SK-N-SH treated with all-trans-retinoic acid at 6 μM for 48 hours (cell line): ENCODE measurements at regions not wholly inside any gene's neighbourhood (a gene's known extent, or its start where the extent isn't known, plus 50 kb on each side); places are given as distances from the start of the nearest gene placed in this dataset.

ENCODE experiments used
- ARNTL ChIP-seq: fragments of 450-650 bp; formaldehyde crosslinking; IDR thresholded peaks from 2 replicates; pipeline ENCODE4 v1.5.0; 2020; ENCODE audit warnings: low read depth, mild to moderate bottlenecking, moderate library complexity, borderline replicate concordance
- CREB5 ChIP-seq: fragments of 250-450 bp; sonication (Bioruptor Pico); IDR thresholded peaks from 2 replicates; pipeline ENCODE4 v1.5.1; 2020; ENCODE audit warnings: low read depth, mild to moderate bottlenecking, moderate library complexity
- CSDC2 ChIP-seq: fragments of 250-450 bp; sonication (Bioruptor Pico); IDR thresholded peaks from 2 replicates; pipeline ENCODE4 v1.5.0; 2020; ENCODE audit warnings: mild to moderate bottlenecking, moderate library complexity
- ESRRG ChIP-seq: fragments of 250-450 bp; sonication (Bioruptor Pico); IDR thresholded peaks from 2 replicates; pipeline ENCODE4 v1.6.1; 2021; ENCODE audit warnings: mild to moderate bottlenecking
- RARB ChIP-seq: fragments of 250-450 bp; sonication (Bioruptor Pico); IDR thresholded peaks from 2 replicates; pipeline ENCODE4 v1.8.0; 2021; ENCODE audit warnings: mild to moderate bottlenecking, moderate library complexity
- TOX ChIP-seq: fragments of 250-450 bp; sonication (Bioruptor Pico); IDR thresholded peaks from 2 replicates; pipeline ENCODE4 v1.8.0; 2021; ENCODE audit warnings: mild to moderate bottlenecking, moderate library complexity, borderline replicate concordance
- ZFP30 ChIP-seq: fragments of 450-650 bp; formaldehyde crosslinking; IDR thresholded peaks from 2 replicates; pipeline ENCODE4 v1.5.0; 2022; ENCODE audit warnings: mild to moderate bottlenecking, moderate library complexity
- TF ChIP-seq, protein P1 (sequence below): fragments of 250-450 bp; sonication (Bioruptor Pico); IDR thresholded peaks from 2 replicates; pipeline ENCODE4 v1.8.0; 2020; ENCODE audit warnings: mild to moderate bottlenecking, moderate library complexity, borderline replicate concordance

- no peak for TF ChIP-seq CREB5 (CRISPR knock-in tag)
- TF ChIP-seq ZFP30 = no peak
- no peak for TF ChIP-seq TOX
- no peak for TF ChIP-seq RARB (CRISPR knock-in tag)
- TF ChIP-seq, protein P1, sequence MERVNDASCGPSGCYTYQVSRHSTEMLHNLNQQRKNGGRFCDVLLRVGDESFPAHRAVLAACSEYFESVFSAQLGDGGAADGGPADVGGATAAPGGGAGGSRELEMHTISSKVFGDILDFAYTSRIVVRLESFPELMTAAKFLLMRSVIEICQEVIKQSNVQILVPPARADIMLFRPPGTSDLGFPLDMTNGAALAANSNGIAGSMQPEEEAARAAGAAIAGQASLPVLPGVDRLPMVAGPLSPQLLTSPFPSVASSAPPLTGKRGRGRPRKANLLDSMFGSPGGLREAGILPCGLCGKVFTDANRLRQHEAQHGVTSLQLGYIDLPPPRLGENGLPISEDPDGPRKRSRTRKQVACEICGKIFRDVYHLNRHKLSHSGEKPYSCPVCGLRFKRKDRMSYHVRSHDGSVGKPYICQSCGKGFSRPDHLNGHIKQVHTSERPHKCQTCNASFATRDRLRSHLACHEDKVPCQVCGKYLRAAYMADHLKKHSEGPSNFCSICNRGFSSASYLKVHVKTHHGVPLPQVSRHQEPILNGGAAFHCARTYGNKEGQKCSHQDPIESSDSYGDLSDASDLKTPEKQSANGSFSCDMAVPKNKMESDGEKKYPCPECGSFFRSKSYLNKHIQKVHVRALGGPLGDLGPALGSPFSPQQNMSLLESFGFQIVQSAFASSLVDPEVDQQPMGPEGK = no peak
- TF ChIP-seq ESRRG = no peak
- no peak for TF ChIP-seq CSDC2
- TF ChIP-seq ARNTL = no peak
Measured at GRCh38 chr2:12440731-12441130, 276.0 kb upstream of the TRIB2 start.
